H1 (cell line): ENCODE measurements at regions not wholly inside any gene's neighbourhood (a gene's known extent, or its start where the extent isn't known, plus 50 kb on each side); places are given as distances from the start of the nearest gene placed in this dataset.

Source experiments
- CTCF ChIP-seq, 3 experiments: IDR thresholded peaks; 1 replicate in 2 of 3; 2 replicates in 1 of 3; pipeline versions ENCODE4 v1.5.1 to v1.6.1; 2011; ENCODE audit warnings: low read length in 3 of 3, mild to moderate bottlenecking in 3 of 3, inconsistent platforms in 2 of 3, low read depth in 1 of 3, moderate library complexity in 1 of 3; ENCODE audit not compliant: insufficient read depth in 1 of 3; ENCODE audit errors: control extremely low read depth in 1 of 3
- EP300 ChIP-seq, 2 experiments: IDR thresholded peaks; 1 replicate in 1 of 2; 2 replicates in 1 of 2; pipeline ENCODE4 v1.6.1; 2011 to 2012; ENCODE audit warnings: low read depth in 2 of 2, low read length in 2 of 2, mild to moderate bottlenecking in 2 of 2, borderline replicate concordance in 1 of 2, inconsistent platforms in 1 of 2, moderate library complexity in 1 of 2
- KDM1A ChIP-seq: fragments of 200-600, 300-600 bp; sonication (generic); IDR thresholded peaks from 2 replicates; pipeline ENCODE4 v1.7.1; 2016; ENCODE audit warnings: mild to moderate bottlenecking, low read length, borderline replicate concordance
- NANOG ChIP-seq: IDR thresholded peaks from 2 replicates; pipeline ENCODE4 v1.6.1; 2011; ENCODE audit warnings: low read length, low read depth, mild to moderate bottlenecking, inconsistent platforms; ENCODE audit not compliant: insufficient read depth, poor library complexity, severe bottlenecking
- SIN3A ChIP-seq, 2 experiments: IDR thresholded peaks in 1 of 2; conservative IDR thresholded peaks in 1 of 2; 2 replicates each; pipeline ENCODE4 v1.6.1; 2011 to 2012; ENCODE audit warnings: low read length in 2 of 2, improper control_type of control experiment in 1 of 2, low read depth in 1 of 2, mild to moderate bottlenecking in 1 of 2
- TAF1 ChIP-seq: IDR thresholded peaks from 2 replicates; pipeline ENCODE4 v1.6.1; 2011; ENCODE audit warnings: mild to moderate bottlenecking, low read depth, low read length
- YY1 ChIP-seq: IDR thresholded peaks from 2 replicates; pipeline ENCODE4 v1.6.1; 2011; ENCODE audit warnings: low read depth, mild to moderate bottlenecking, low read length
- TF ChIP-seq, protein P1 (sequence below): IDR thresholded peaks from 2 replicates; pipeline ENCODE4 v1.6.1; 2012; ENCODE audit warnings: low read length, inconsistent platforms
- TF ChIP-seq, protein P2 (sequence below): IDR thresholded peaks from 2 replicates; pipeline ENCODE4 v1.6.1; 2011; ENCODE audit warnings: low read depth, mild to moderate bottlenecking, low read length; ENCODE audit not compliant: insufficient read depth

- no peak for TF ChIP-seq CTCF (IDR thresholded peaks at IDR 0.05; ENCODE audit: control extremely low read depth in 1 of 3, insufficient read depth in 1 of 3, low read depth in 1 of 3, low read length in 3 of 3)
- TF ChIP-seq NANOG, result no peak
- TF ChIP-seq, protein P1, sequence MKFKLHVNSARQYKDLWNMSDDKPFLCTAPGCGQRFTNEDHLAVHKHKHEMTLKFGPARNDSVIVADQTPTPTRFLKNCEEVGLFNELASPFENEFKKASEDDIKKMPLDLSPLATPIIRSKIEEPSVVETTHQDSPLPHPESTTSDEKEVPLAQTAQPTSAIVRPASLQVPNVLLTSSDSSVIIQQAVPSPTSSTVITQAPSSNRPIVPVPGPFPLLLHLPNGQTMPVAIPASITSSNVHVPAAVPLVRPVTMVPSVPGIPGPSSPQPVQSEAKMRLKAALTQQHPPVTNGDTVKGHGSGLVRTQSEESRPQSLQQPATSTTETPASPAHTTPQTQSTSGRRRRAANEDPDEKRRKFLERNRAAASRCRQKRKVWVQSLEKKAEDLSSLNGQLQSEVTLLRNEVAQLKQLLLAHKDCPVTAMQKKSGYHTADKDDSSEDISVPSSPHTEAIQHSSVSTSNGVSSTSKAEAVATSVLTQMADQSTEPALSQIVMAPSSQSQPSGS, result no peak
- no peak for TF ChIP-seq TAF1
- no peak for TF ChIP-seq EP300 (IDR thresholded peaks at IDR 0.05; ENCODE audit: borderline replicate concordance in 1 of 2, low read depth in 2 of 2, low read length in 2 of 2)
- TF ChIP-seq KDM1A, result no peak
- no peak for TF ChIP-seq SIN3A (conservative IDR thresholded peaks at IDR 0.05 in 1 of 2, IDR thresholded peaks at IDR 0.05 in 1 of 2; ENCODE audit: low read depth in 1 of 2, low read length in 2 of 2)
- TF ChIP-seq YY1, result no peak
- TF ChIP-seq, protein P2, sequence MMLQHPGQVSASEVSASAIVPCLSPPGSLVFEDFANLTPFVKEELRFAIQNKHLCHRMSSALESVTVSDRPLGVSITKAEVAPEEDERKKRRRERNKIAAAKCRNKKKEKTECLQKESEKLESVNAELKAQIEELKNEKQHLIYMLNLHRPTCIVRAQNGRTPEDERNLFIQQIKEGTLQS, result no peak
Observed at GRCh38 chr4:120544838-120545237, 377.7 kb downstream of the PRDM5 start.
